Progenitor cell of endocrine pancreas (in vitro differentiated cells): ENCODE measurements at regions not wholly inside any gene's neighbourhood (a gene's known extent, or its start where the extent isn't known, plus 50 kb on each side); places are given as distances from the start of the nearest gene placed in this dataset.
"Not testable (repeated sequence)": the region's sequence is repeated elsewhere in the genome, so short reads cannot be mapped to it uniquely, and the experiment has no call there.

Experiments used
- DNase-seq: peaks from one replicate; pipeline ENCODE4 v3.0.0; 2021; ENCODE audit warnings: low spot score; ENCODE audit not compliant: unreplicated experiment
- H3K27ac Mint-ChIP-seq: 2 replicates; pipeline ENCODE4 v1.8.0; 2021; ENCODE audit warnings: mild to moderate bottlenecking, moderate library complexity, mixed read lengths
- H3K27me3 Mint-ChIP-seq: 2 replicates; pipeline ENCODE4 v1.8.0; 2021; ENCODE audit warnings: mixed read lengths
- H3K36me3 Mint-ChIP-seq: 2 replicates; pipeline ENCODE4 v1.8.0; 2022; ENCODE audit warnings: mixed read lengths; ENCODE audit not compliant: insufficient read depth
- H3K4me1 Mint-ChIP-seq: 2 replicates; pipeline ENCODE4 v1.8.0; 2021; ENCODE audit warnings: low read depth, mixed read lengths
- H3K4me3 Mint-ChIP-seq: 2 replicates; pipeline ENCODE4 v1.8.0; 2021; ENCODE audit warnings: low read depth, mild to moderate bottlenecking, moderate library complexity, mixed read lengths
- H3K9me3 Mint-ChIP-seq: 2 replicates; pipeline ENCODE4 v1.8.0; 2021; ENCODE audit warnings: low read depth, mixed read lengths
- CTCF ChIP-seq: fragments of 200-600 bp; sonication (generic); IDR thresholded peaks from one replicate; pipeline ENCODE4 v1.5.0; 2021; ENCODE audit warnings: antibody characterized with exemption, mild to moderate bottlenecking; ENCODE audit not compliant: unreplicated experiment

GRCh38 chr1:163983097-163983496 is 575.9 kb upstream of the PBX1 start:
- H3K9me3 Mint-ChIP-seq = no peaks in the 10 kb centered on the region
- TF ChIP-seq CTCF = no peak
- DNase-seq = no peak
- H3K27me3 Mint-ChIP-seq = no peaks in the 10 kb centered on the region
- H3K36me3 Mint-ChIP-seq = no peaks in the 10 kb centered on the region
- peaks cover 11% of the 10 kb centered on the region for H3K4me1 Mint-ChIP-seq
- H3K27ac Mint-ChIP-seq = no peak overlapping the region
- H3K4me3 Mint-ChIP-seq = no peak overlapping the region

DNA sequence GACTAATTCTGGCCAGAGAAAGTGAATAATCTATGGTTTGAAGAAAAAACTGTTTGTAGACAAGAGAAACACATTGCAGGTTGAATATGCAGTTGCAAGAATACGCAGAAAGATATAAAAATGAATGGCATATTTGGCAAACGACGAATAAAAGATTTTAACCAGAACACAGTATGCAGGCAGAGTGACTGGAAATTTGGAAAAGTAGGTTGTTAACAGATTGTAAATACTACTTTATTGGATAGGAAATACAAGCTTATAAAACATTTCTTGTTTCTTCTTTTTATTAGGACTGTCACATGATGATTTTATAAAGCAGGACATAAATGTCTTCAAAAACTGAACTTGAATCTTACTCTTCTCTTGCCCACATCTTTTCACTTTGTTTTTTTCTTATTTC is 573.3 kb upstream of the PBX1 start:
- TF ChIP-seq CTCF = no peak
- no peak overlapping the region for H3K27ac Mint-ChIP-seq
- H3K36me3 Mint-ChIP-seq = no peaks in the 10 kb centered on the region
- no peaks in the 10 kb centered on the region for H3K27me3 Mint-ChIP-seq
- peaks cover 3% of the 10 kb centered on the region for H3K4me1 Mint-ChIP-seq
- DNase-seq = no peak
- H3K4me3 Mint-ChIP-seq = no peak overlapping the region
- no peaks in the 10 kb centered on the region for H3K9me3 Mint-ChIP-seq

GRCh38 chr1:163999131-163999530 is 559.9 kb upstream of the PBX1 start:
- DNase-seq = no peak
- no peak overlapping the region for H3K27ac Mint-ChIP-seq

GRCh38 chr1:164006186-164006585 is 552.8 kb upstream of the PBX1 start:
- H3K27ac Mint-ChIP-seq, H3K27me3 Mint-ChIP-seq, H3K4me1 Mint-ChIP-seq, H3K4me3 Mint-ChIP-seq, H3K36me3 Mint-ChIP-seq, DNase-seq: not testable (repeated sequence)
- H3K9me3 Mint-ChIP-seq = peaks cover 31% of the 10 kb centered on the region

More at GRCh38 chr1:163999131-163999530, 559.9 kb upstream of the PBX1 start:
- H3K27me3 Mint-ChIP-seq = no peaks in the 10 kb centered on the region
- H3K4me3 Mint-ChIP-seq = no peak overlapping the region
- no peaks in the 10 kb centered on the region for H3K4me1 Mint-ChIP-seq
- TF ChIP-seq CTCF = no peak
- H3K9me3 Mint-ChIP-seq = peaks cover 44% of the 10 kb centered on the region
- peaks cover 2% of the 10 kb centered on the region for H3K36me3 Mint-ChIP-seq

DNA sequence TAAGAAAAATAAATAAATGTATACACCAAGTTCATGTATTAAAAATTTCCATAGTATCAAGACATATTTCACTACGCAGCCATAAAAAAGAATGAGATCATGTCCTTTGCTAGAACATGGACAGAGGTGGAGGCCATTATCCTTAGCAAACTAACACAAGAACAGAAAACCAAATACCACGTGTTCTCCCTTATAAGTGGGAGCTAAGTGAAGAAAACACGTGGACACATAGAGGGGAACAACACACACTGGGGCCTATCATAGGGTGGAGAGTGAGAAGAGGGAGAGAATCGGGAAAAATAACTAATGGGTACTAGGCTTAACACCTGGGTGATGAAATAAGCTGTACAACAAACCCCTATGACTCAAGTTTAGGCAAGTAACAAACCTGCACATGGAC is 552.4 kb upstream of the PBX1 start:
- Mint-ChIP-seq H3K4me1 (no peaks in the 10 kb centered on the region), H3K9me3 (peaks cover 29% of the 10 kb centered on the region), H3K27ac (no peak overlapping the region), H3K4me3 (no peak overlapping the region), H3K27me3 (no peaks in the 10 kb centered on the region), H3K36me3 (peaks cover 4% of the 10 kb centered on the region)
- no peak for DNase-seq
- no peak for TF ChIP-seq CTCF

- H3K4me1 Mint-ChIP-seq = no peaks in the 10 kb centered on the region
These were observed 541.7 kb upstream of the PBX1 start for GRCh38 chr1:164017239-164017638.

More at GRCh38 chr1:164017239-164017638, 541.7 kb upstream of the PBX1 start:
- H3K9me3 Mint-ChIP-seq = peaks cover 17% of the 10 kb centered on the region
- DNase-seq = no peak
- H3K4me3 Mint-ChIP-seq = no peak overlapping the region
- no peak overlapping the region for H3K27ac Mint-ChIP-seq
- TF ChIP-seq CTCF = no peak
- H3K36me3 Mint-ChIP-seq = no peaks in the 10 kb centered on the region
- no peaks in the 10 kb centered on the region for H3K27me3 Mint-ChIP-seq
